ENCODE measurements at regions not wholly inside any gene's neighbourhood (a gene's known extent, or its start where the extent isn't known, plus 50 kb on each side); places are given as distances from the start of the nearest gene placed in this dataset.

DNA sequence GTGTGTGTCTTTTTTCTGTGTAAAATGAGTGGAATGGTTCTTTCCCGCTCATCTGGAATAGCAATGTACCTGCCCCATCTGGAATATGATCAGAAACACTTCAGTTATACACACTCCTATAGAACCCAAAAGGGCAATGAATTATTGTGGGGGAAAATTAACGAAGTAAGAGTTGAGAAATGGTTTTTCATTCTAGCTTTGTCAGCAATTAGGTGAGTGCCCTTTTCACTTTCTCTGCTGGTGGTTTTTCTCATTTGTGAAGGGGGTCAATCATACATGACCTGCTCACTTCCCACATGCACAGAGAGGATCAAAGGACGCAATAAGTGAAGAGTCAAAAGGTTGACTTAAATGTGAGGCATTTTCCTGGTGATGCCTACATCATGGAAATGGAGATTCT lies 168.0 kb downstream of the HS3ST3B1 start:
- ChIA-PET CTCF (ENCODE audit: low intra/inter-chr PET ratio, low total read pairs) (no interaction called here), POLR2A (interaction anchor here (0.6 kb wide), 1 partner anchor 96 kb away, joined by 3 read pairs; no protein-coding TSS in a partner anchor)
- H3K27ac ChIP-seq (ENCODE audit: extremely low read length, insufficient read depth, low read length) = no peak overlapping the region
- FAIRE-seq (no peak), DNase-seq (ENCODE audit: low spot score) (no peak), ATAC-seq (no peak)
- H3K36me3 ChIP-seq (replicated peaks in 1 of 2; ENCODE audit: control insufficient read depth in 1 of 2, insufficient read depth in 2 of 2, low read length in 2 of 2) = peaks cover 14 to 61% of the 10 kb centered on the region in 2 experiments
- H3K9ac ChIP-seq (ENCODE audit: insufficient read depth, low read depth, low read length) = no peak overlapping the region
- H3K4me2 ChIP-seq (ENCODE audit: low read depth, low read length) = no peak overlapping the region
- no peak overlapping the region for H2AFZ ChIP-seq (ENCODE audit: low read length)
- 92% methylated on average over 3 of the region's 3 CpGs for WGBS (ENCODE audit: low lambda C conversion rate)
- H3K4me1 ChIP-seq (ENCODE audit: insufficient read depth, low read length) = peaks cover 25% of the 10 kb centered on the region
- H4K20me1 ChIP-seq (ENCODE audit: insufficient read depth, low read length) = no peaks in the 10 kb centered on the region
- no TSS peak for BruUV-seq (replicated peaks)
- no peaks in the 10 kb centered on the region for H3K27me3 ChIP-seq (ENCODE audit: control insufficient read depth in 1 of 2, insufficient read depth in 2 of 2, low read length in 2 of 2)
- H3K4me3 ChIP-seq (replicated peaks in 1 of 3; ENCODE audit: insufficient read depth in 1 of 3, low read depth in 2 of 3, low read length in 3 of 3) = no peak overlapping the region
- intact Hi-C loops (cut with micrococcal nuclease; ENCODE audit: unreplicated experiment) (no loop called here), in situ Hi-C loops (cut with HindIII; ENCODE audit: extremely low pct_ligation_motif_present, low pct_unique_long_range_greater_than_20kb) (no loop called here)
- TF ChIP-seq MAFK (conservative IDR thresholded peaks at IDR 0.05 in 1 of 2, IDR thresholded peaks at IDR 0.05 in 1 of 2; ENCODE audit: low read length in 2 of 2) (peak; percentile 57 to 72), TAF15 (IDR thresholded peaks at IDR 0.05; ENCODE audit: low read depth, low read length, poor library complexity, severe bottlenecking) (no peak), MAFF (IDR thresholded peaks at IDR 0.05; ENCODE audit: low read depth, low read length) (peak; percentile 69)
- H3K79me2 ChIP-seq (ENCODE audit: insufficient read depth, low read length) = peaks cover 2% of the 10 kb centered on the region
- no peaks in the 10 kb centered on the region for H3K9me3 ChIP-seq (ENCODE audit: low read length)

DNA sequence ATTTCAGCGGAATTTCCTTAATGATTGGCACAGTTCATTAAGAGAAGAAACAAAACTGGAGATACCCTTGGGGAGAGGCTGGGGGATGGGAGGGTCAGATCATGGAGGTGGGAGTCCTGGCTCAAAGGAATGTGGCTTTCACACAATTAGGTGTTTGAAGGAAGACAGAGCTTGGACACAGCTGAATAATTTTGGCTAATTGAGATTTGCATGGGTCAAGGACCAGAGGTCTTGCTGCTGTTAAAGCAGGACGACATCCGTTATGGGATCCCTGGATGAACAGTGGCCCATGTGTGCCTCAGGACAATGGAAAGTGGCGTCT lies 160.3 kb downstream of the HS3ST3B1 start:
- TF ChIP-seq MEF2D (CRISPR knock-in tag; IDR thresholded peaks at IDR 0.05) = no peak
- TF ChIP-seq IKZF4 (CRISPR knock-in tag; IDR thresholded peaks at IDR 0.05; ENCODE audit: borderline replicate concordance, low read depth, not compliant biosample characterization) = no peak
- TF ChIP-seq TOE1 (CRISPR knock-in tag; IDR thresholded peaks at IDR 0.05) = no peak
- no peak for TF ChIP-seq HOXA7 (CRISPR knock-in tag; IDR thresholded peaks at IDR 0.05)
- TF ChIP-seq ZNF224 (CRISPR knock-in tag; IDR thresholded peaks at IDR 0.05) = no peak
- no peak for TF ChIP-seq ZNF776 (CRISPR knock-in tag; IDR thresholded peaks at IDR 0.05)
- no peak for TF ChIP-seq RNF2 (conservative IDR thresholded peaks at IDR 0.05; ENCODE audit: low read depth)
- no peak for TF ChIP-seq ZNF264 (CRISPR knock-in tag; IDR thresholded peaks at IDR 0.05)
- TF ChIP-seq ZBTB7A (CRISPR knock-in tag; IDR thresholded peaks at IDR 0.05) = no peak
- H3K27me3 ChIP-seq (ENCODE audit: control insufficient read depth in 1 of 2, insufficient read depth in 2 of 2, low read length in 2 of 2) = no peaks in the 10 kb centered on the region
- H3K4me2 ChIP-seq (ENCODE audit: low read depth, low read length) = no peak overlapping the region
- no peaks in the 10 kb centered on the region for H3K79me2 ChIP-seq (ENCODE audit: insufficient read depth, low read length)
- no peaks in the 10 kb centered on the region for H4K20me1 ChIP-seq (ENCODE audit: insufficient read depth, low read length)
- in situ Hi-C loops (cut with HindIII; ENCODE audit: extremely low pct_ligation_motif_present, low pct_unique_long_range_greater_than_20kb) (no loop called here), intact Hi-C loops (cut with micrococcal nuclease; ENCODE audit: unreplicated experiment) (no loop called here)
- ChIA-PET POLR2A (no interaction called here), CTCF (ENCODE audit: low intra/inter-chr PET ratio, low total read pairs) (no interaction called here)
- H3K27ac ChIP-seq (ENCODE audit: extremely low read length, insufficient read depth, low read length) = no peak overlapping the region
- no TSS peak for BruUV-seq (replicated peaks)
- no peaks in the 10 kb centered on the region for H3K4me1 ChIP-seq (ENCODE audit: insufficient read depth, low read length)
- no peak for ATAC-seq
- FAIRE-seq = no peak
- 97% methylated on average over 4 of the region's 4 CpGs for WGBS (ENCODE audit: low lambda C conversion rate)
- DNase-seq (ENCODE audit: low spot score) = no peak
- H3K4me3 ChIP-seq (replicated peaks in 1 of 3; ENCODE audit: insufficient read depth in 1 of 3, low read depth in 2 of 3, low read length in 3 of 3) = no peak overlapping the region
- H2AFZ ChIP-seq (ENCODE audit: low read length) = no peak overlapping the region
- no peaks in the 10 kb centered on the region for H3K9me3 ChIP-seq (ENCODE audit: low read length)
- no peak overlapping the region for H3K9ac ChIP-seq (ENCODE audit: insufficient read depth, low read depth, low read length)
- H3K36me3 ChIP-seq (replicated peaks in 1 of 2; ENCODE audit: control insufficient read depth in 1 of 2, insufficient read depth in 2 of 2, low read length in 2 of 2) = peaks cover 16 to 56% of the 10 kb centered on the region in 2 experiments

Measured in HepG2 (cell line).